ENCODE measurements at regions not wholly inside any gene's neighbourhood (a gene's known extent, or its start where the extent isn't known, plus 50 kb on each side); places are given as distances from the start of the nearest gene placed in this dataset.

DNA sequence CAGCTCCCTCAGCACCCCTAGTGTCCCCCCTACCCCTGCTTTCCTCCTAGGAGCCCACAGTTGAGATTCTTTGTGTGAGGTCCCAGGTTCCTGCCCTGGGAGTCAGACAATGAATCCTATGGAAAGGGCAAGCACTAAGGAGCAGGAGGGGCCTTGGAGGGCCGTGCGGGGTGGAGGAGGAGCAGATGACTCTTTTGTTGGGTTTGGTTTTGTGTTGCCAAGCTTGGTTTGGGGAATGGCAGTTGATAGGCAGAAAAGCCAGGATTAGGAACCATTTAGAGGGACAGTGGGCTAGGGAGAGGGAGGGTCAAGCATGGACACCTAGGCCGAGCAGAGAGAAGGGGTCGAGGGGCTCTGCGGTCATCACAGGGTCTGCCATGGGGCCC lies 61.6 kb upstream of the SPTLC1 start:
- BruUV-seq (replicated peaks): no TSS peak
- intact Hi-C loops (cut with micrococcal nuclease; ENCODE audit: unreplicated experiment): no loop called here
- no peak for DNase-seq (ENCODE audit: low spot score)
- no peaks in the 10 kb centered on the region for H3K4me1 ChIP-seq (ENCODE audit: insufficient read depth, low read length, poor library complexity, severe bottlenecking)
- no peak overlapping the region for H3K4me3 ChIP-seq (ENCODE audit: low read depth, low read length, poor library complexity, severe bottlenecking)
- TF ChIP-seq, protein P1, sequence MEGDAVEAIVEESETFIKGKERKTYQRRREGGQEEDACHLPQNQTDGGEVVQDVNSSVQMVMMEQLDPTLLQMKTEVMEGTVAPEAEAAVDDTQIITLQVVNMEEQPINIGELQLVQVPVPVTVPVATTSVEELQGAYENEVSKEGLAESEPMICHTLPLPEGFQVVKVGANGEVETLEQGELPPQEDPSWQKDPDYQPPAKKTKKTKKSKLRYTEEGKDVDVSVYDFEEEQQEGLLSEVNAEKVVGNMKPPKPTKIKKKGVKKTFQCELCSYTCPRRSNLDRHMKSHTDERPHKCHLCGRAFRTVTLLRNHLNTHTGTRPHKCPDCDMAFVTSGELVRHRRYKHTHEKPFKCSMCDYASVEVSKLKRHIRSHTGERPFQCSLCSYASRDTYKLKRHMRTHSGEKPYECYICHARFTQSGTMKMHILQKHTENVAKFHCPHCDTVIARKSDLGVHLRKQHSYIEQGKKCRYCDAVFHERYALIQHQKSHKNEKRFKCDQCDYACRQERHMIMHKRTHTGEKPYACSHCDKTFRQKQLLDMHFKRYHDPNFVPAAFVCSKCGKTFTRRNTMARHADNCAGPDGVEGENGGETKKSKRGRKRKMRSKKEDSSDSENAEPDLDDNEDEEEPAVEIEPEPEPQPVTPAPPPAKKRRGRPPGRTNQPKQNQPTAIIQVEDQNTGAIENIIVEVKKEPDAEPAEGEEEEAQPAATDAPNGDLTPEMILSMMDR (conservative IDR thresholded peaks at IDR 0.05; ENCODE audit: low read length): no peak
- no peak for TF ChIP-seq EZH2phosphoT487 (IDR thresholded peaks at IDR 0.05; ENCODE audit: borderline replicate concordance, low read depth, low read length)
- POLR2A ChIA-PET: no interaction called here
- no peaks in the 10 kb centered on the region for H3K9me3 ChIP-seq (ENCODE audit: low read length)
- H3K27ac ChIP-seq (ENCODE audit: low read depth, low read length, poor library complexity, severe bottlenecking): no peak overlapping the region
- no peaks in the 10 kb centered on the region for H4K20me1 ChIP-seq (ENCODE audit: insufficient read depth, low read length)
- no peaks in the 10 kb centered on the region for H3K9me2 ChIP-seq (ENCODE audit: insufficient read depth, low read length)
- H3K4me2 ChIP-seq (ENCODE audit: low read length): no peak overlapping the region
- CTCF ChIA-PET (ENCODE audit: unreplicated experiment): no interaction called here
- no peaks in the 10 kb centered on the region for H3K36me3 ChIP-seq (ENCODE audit: insufficient read depth, low read length)
- H3K79me2 ChIP-seq (ENCODE audit: insufficient read depth, low read depth, low read length): no peaks in the 10 kb centered on the region
- no peak overlapping the region for H2AFZ ChIP-seq (ENCODE audit: low read length)

DNA sequence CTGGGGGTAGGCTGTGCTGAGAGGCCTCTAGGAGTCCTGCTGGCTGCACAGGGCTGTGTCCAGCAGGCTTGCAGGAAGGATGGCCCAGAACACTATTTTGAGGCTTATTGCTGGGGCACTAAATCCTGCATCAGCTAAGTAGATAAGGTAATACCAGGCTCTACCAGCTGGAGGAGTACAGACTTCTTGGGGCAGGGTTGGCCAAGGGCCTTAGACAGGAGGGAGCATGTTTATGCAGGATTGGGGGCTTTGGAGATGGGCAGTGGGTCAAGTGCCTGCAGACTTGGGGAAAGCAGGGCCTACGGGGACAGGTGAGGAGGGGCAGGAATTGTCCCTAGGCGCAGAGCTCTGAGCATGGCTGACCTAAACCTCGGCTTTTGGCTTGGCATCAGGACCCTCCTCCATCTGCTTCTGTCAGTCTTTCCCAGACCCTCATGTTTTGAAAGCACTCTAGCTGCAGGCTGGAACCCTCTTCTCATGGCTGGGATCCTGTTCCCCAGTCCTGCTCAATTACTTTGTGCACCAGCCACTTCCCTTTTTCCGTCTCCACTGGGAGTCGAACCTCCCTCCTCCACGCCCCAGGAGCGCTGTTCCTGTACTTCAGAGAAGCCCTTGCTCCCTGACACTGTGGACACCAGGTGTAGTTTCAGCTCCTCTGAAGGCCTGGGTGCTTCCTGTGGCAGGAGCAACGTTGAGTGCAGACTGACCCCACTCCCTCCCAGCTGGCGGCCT lies 61.0 kb upstream of the SPTLC1 start:
- ChIA-PET CTCF (ENCODE audit: unreplicated experiment) (no interaction called here), POLR2A (no interaction called here)
- H3K9me2 ChIP-seq (ENCODE audit: insufficient read depth, low read length): no peaks in the 10 kb centered on the region
- H2AFZ ChIP-seq (ENCODE audit: low read length): no peak overlapping the region
- no peaks in the 10 kb centered on the region for H3K79me2 ChIP-seq (ENCODE audit: insufficient read depth, low read depth, low read length)
- no peaks in the 10 kb centered on the region for H3K4me1 ChIP-seq (ENCODE audit: insufficient read depth, low read length, poor library complexity, severe bottlenecking)
- H3K4me3 ChIP-seq (ENCODE audit: low read depth, low read length, poor library complexity, severe bottlenecking): no peak overlapping the region
- intact Hi-C loops (cut with micrococcal nuclease; ENCODE audit: unreplicated experiment): no loop called here
- no peak overlapping the region for H3K27ac ChIP-seq (ENCODE audit: low read depth, low read length, poor library complexity, severe bottlenecking)
- TF ChIP-seq, protein P1 (conservative IDR thresholded peaks at IDR 0.05; ENCODE audit: low read length): peak; percentile 40
- TF ChIP-seq EZH2phosphoT487 (IDR thresholded peaks at IDR 0.05; ENCODE audit: borderline replicate concordance, low read depth, low read length): no peak
- no peaks in the 10 kb centered on the region for H3K36me3 ChIP-seq (ENCODE audit: insufficient read depth, low read length)
- no peaks in the 10 kb centered on the region for H3K9me3 ChIP-seq (ENCODE audit: low read length)
- no TSS peak for BruUV-seq (replicated peaks)
- no peak overlapping the region for H3K4me2 ChIP-seq (ENCODE audit: low read length)
- H4K20me1 ChIP-seq (ENCODE audit: insufficient read depth, low read length): no peaks in the 10 kb centered on the region
- DNase-seq (ENCODE audit: low spot score): peak; percentile 10

GRCh38 chr9:92175441-92175840 lies 60.2 kb upstream of the SPTLC1 start:
- ChIA-PET CTCF (ENCODE audit: unreplicated experiment) (no interaction called here), POLR2A (no interaction called here)
- H3K4me1 ChIP-seq (ENCODE audit: insufficient read depth, low read length, poor library complexity, severe bottlenecking): no peaks in the 10 kb centered on the region
- DNase-seq (ENCODE audit: low spot score): no peak
- no peaks in the 10 kb centered on the region for H4K20me1 ChIP-seq (ENCODE audit: insufficient read depth, low read length)
- H3K9me3 ChIP-seq (ENCODE audit: low read length): no peaks in the 10 kb centered on the region
- H3K4me3 ChIP-seq (ENCODE audit: low read depth, low read length, poor library complexity, severe bottlenecking): no peak overlapping the region
- TF ChIP-seq, protein P1 (conservative IDR thresholded peaks at IDR 0.05; ENCODE audit: low read length): no peak
- no peak for TF ChIP-seq EZH2phosphoT487 (IDR thresholded peaks at IDR 0.05; ENCODE audit: borderline replicate concordance, low read depth, low read length)
- intact Hi-C loops (cut with micrococcal nuclease; ENCODE audit: unreplicated experiment): no loop called here
- H3K9me2 ChIP-seq (ENCODE audit: insufficient read depth, low read length): no peaks in the 10 kb centered on the region
- no peak overlapping the region for H2AFZ ChIP-seq (ENCODE audit: low read length)
- H3K36me3 ChIP-seq (ENCODE audit: insufficient read depth, low read length): no peaks in the 10 kb centered on the region
- H3K4me2 ChIP-seq (ENCODE audit: low read length): no peak overlapping the region
- no TSS peak for BruUV-seq (replicated peaks)
- H3K27ac ChIP-seq (ENCODE audit: low read depth, low read length, poor library complexity, severe bottlenecking): no peak overlapping the region
- H3K79me2 ChIP-seq (ENCODE audit: insufficient read depth, low read depth, low read length): no peaks in the 10 kb centered on the region

Measured in OCI-LY7 (cell line).